HEK293 (cell line): ENCODE measurements at regions not wholly inside any gene's neighbourhood (a gene's known extent, or its start where the extent isn't known, plus 50 kb on each side); places are given as distances from the start of the nearest gene placed in this dataset.

Source experiments
- CTCF ChIA-PET: fragments of 350-600 bp; formaldehyde crosslinking; extraction: SDS; loops from one replicate; lab custom pipeline; 2021; ENCODE audit warnings: antibody characterized with exemption; lab: Yijun Ruan, JAX
- POLR2A ChIA-PET: fragments of 300-600 bp; formaldehyde crosslinking; extraction: SDS; loops from one replicate; lab custom pipeline; 2020; ENCODE audit warnings: antibody characterized with exemption, inconsistent platforms; lab: Yijun Ruan, JAX
- H3K27ac ChIP-seq: fragments of 200-500 bp; sonication (Bioruptor generic); 2 replicates; pipeline ENCODE4 v1.5.1; 2014; ENCODE audit warnings: low read depth, low read length, control low read depth, inconsistent platforms; ENCODE audit errors: extremely low read depth
- H3K36me3 ChIP-seq, 2 experiments: fragments of 200-500 bp in 1 of 2; sonication (Bioruptor generic) in 1 of 2; 1 replicate in 1 of 2; 2 replicates in 1 of 2; pipeline ENCODE4 v1.5.1; 2014 to 2017; ENCODE audit warnings: inconsistent platforms in 2 of 2, low read length in 2 of 2; ENCODE audit not compliant: control insufficient read depth in 2 of 2, insufficient read depth in 1 of 2
- H3K4me1 ChIP-seq: fragments of 200-500 bp; sonication (Bioruptor generic); 2 replicates; pipeline ENCODE4 v1.5.1; 2014; ENCODE audit warnings: mild to moderate bottlenecking, low read length, inconsistent platforms; ENCODE audit not compliant: control insufficient read depth, insufficient read depth
- H3K4me3 ChIP-seq: 2 replicates; pipeline ENCODE4 v1.5.1; 2011; ENCODE audit warnings: low read depth, mild to moderate bottlenecking, control low read depth, low read length, moderate library complexity
- H3K9me3 ChIP-seq: fragments of 200-500 bp; sonication (Bioruptor generic); 2 replicates; pipeline ENCODE4 v1.5.1; 2014; ENCODE audit warnings: low read depth, low read length, inconsistent platforms; ENCODE audit not compliant: control insufficient read depth, insufficient read depth
- BCL11B ChIP-seq: fragments of 450-650 bp; formaldehyde crosslinking; IDR thresholded peaks from 2 replicates; pipeline ENCODE4 v1.5.1; 2016; ENCODE audit warnings: low read depth, missing biosample characterization, missing genetic modification characterization
- GLIS2 ChIP-seq: fragments of 450-650 bp; formaldehyde crosslinking; IDR thresholded peaks from 2 replicates; pipeline ENCODE4 v1.5.1; 2016; ENCODE audit warnings: missing biosample characterization, missing genetic modification characterization
- HOXD13 ChIP-seq: sonication (generic); formaldehyde crosslinking; IDR thresholded peaks from 2 replicates; pipeline ENCODE4 v1.8.0; 2022; ENCODE audit warnings: missing genetic modification reagents, borderline replicate concordance
- KLF10 ChIP-seq: fragments of 450-650 bp; IDR thresholded peaks from 2 replicates; pipeline ENCODE4 v1.5.1; 2018; ENCODE audit warnings: missing biosample characterization, mild to moderate bottlenecking, missing genetic modification characterization
- KLF8 ChIP-seq: fragments of 450-650 bp; formaldehyde crosslinking; IDR thresholded peaks from 2 replicates; pipeline ENCODE4 v1.5.1; 2016; ENCODE audit warnings: missing biosample characterization, missing genetic modification characterization
- OSR2 ChIP-seq: fragments of 450-650 bp; formaldehyde crosslinking; IDR thresholded peaks from 2 replicates; pipeline ENCODE4 v1.5.1; 2016; ENCODE audit warnings: missing biosample characterization, missing genetic modification characterization
- SALL2 ChIP-seq: fragments of 450-650 bp; formaldehyde crosslinking; IDR thresholded peaks from 2 replicates; pipeline ENCODE4 v1.5.0; 2017; ENCODE audit warnings: missing biosample characterization, mild to moderate bottlenecking, missing genetic modification characterization, borderline replicate concordance
- WT1 ChIP-seq: fragments of 450-650 bp; formaldehyde crosslinking; IDR thresholded peaks from 2 replicates; pipeline ENCODE4 v1.5.1; 2016; ENCODE audit warnings: missing biosample characterization, missing genetic modification characterization
- ZBTB21 ChIP-seq: fragments of 450-650 bp; formaldehyde crosslinking; IDR thresholded peaks from 2 replicates; pipeline ENCODE4 v1.5.1; 2017; ENCODE audit warnings: missing biosample characterization, missing genetic modification characterization
- ZBTB48 ChIP-seq: fragments of 450-650 bp; formaldehyde crosslinking; IDR thresholded peaks from 2 replicates; pipeline ENCODE4 v1.5.1; 2016; ENCODE audit warnings: missing biosample characterization, missing genetic modification characterization
- ZFP37 ChIP-seq: fragments of 450-650 bp; formaldehyde crosslinking; IDR thresholded peaks from 2 replicates; pipeline ENCODE4 v1.5.1; 2016; ENCODE audit warnings: missing biosample characterization, missing genetic modification characterization
- ZNF175 ChIP-seq: fragments of 450-650 bp; formaldehyde crosslinking; IDR thresholded peaks from 2 replicates; pipeline ENCODE4 v1.5.1; 2016; ENCODE audit warnings: missing biosample characterization, missing genetic modification characterization
- ZNF211 ChIP-seq: fragments of 450-650 bp; formaldehyde crosslinking; IDR thresholded peaks from 2 replicates; pipeline ENCODE4 v1.5.1; 2016; ENCODE audit warnings: low read depth, missing biosample characterization, missing genetic modification characterization
- ZNF266 ChIP-seq: fragments of 450-650 bp; formaldehyde crosslinking; IDR thresholded peaks from 2 replicates; pipeline ENCODE4 v1.5.1; 2016; ENCODE audit warnings: missing biosample characterization, missing genetic modification characterization, low read depth
- ZNF302 ChIP-seq: fragments of 450-650 bp; formaldehyde crosslinking; IDR thresholded peaks from 2 replicates; pipeline ENCODE4 v1.5.1; 2016; ENCODE audit warnings: missing biosample characterization, missing genetic modification characterization, low read depth
- ZNF311 ChIP-seq: fragments of 450-650 bp; formaldehyde crosslinking; IDR thresholded peaks from 2 replicates; pipeline ENCODE4 v1.5.1; 2017; ENCODE audit warnings: missing biosample characterization, missing genetic modification characterization, borderline replicate concordance
- ZNF501 ChIP-seq: fragments of 450-650 bp; formaldehyde crosslinking; IDR thresholded peaks from 2 replicates; pipeline ENCODE4 v1.5.1; 2016; ENCODE audit warnings: missing biosample characterization, missing genetic modification characterization
- ZNF654 ChIP-seq: fragments of 450-650 bp; formaldehyde crosslinking; IDR thresholded peaks from 2 replicates; pipeline ENCODE4 v1.5.1; 2016; ENCODE audit warnings: low read depth, missing biosample characterization, missing genetic modification characterization
- ZNF660 ChIP-seq: fragments of 450-650 bp; IDR thresholded peaks from 2 replicates; pipeline ENCODE4 v1.5.1; 2018; ENCODE audit warnings: missing biosample characterization, mild to moderate bottlenecking, missing genetic modification characterization
- ZNF670 ChIP-seq: fragments of 450-650 bp; formaldehyde crosslinking; IDR thresholded peaks from 2 replicates; pipeline ENCODE4 v1.5.1; 2016; ENCODE audit warnings: missing biosample characterization, missing genetic modification characterization, low read depth
- ZNF747 ChIP-seq: fragments of 450-650 bp; formaldehyde crosslinking; IDR thresholded peaks from 2 replicates; pipeline ENCODE4 v1.5.1; 2016; ENCODE audit warnings: missing biosample characterization, missing genetic modification characterization
- ZNF776 ChIP-seq: fragments of 450-650 bp; formaldehyde crosslinking; IDR thresholded peaks from 2 replicates; pipeline ENCODE4 v1.5.0; 2017; ENCODE audit warnings: missing biosample characterization, missing genetic modification characterization, borderline replicate concordance
- TF ChIP-seq, protein P1 (sequence below): fragments of 450-650 bp; formaldehyde crosslinking; IDR thresholded peaks from 2 replicates; pipeline ENCODE4 v1.5.1; 2016; ENCODE audit warnings: missing biosample characterization, missing genetic modification characterization
- TF ChIP-seq, protein P2 (sequence below): fragments of 450-650 bp; formaldehyde crosslinking; IDR thresholded peaks from 2 replicates; pipeline ENCODE4 v1.5.1; 2016; ENCODE audit warnings: missing biosample characterization, missing genetic modification characterization
- TF ChIP-seq, protein P3 (sequence below): fragments of 450-650 bp; formaldehyde crosslinking; IDR thresholded peaks from 2 replicates; pipeline ENCODE4 v1.5.1; 2017; ENCODE audit warnings: missing biosample characterization, mild to moderate bottlenecking, missing genetic modification characterization, moderate library complexity
- TF ChIP-seq, protein P4 (sequence below): fragments of 450-650 bp; formaldehyde crosslinking; IDR thresholded peaks from 2 replicates; pipeline ENCODE4 v1.5.0; 2017; ENCODE audit warnings: missing biosample characterization, missing genetic modification characterization, borderline replicate concordance

DNA sequence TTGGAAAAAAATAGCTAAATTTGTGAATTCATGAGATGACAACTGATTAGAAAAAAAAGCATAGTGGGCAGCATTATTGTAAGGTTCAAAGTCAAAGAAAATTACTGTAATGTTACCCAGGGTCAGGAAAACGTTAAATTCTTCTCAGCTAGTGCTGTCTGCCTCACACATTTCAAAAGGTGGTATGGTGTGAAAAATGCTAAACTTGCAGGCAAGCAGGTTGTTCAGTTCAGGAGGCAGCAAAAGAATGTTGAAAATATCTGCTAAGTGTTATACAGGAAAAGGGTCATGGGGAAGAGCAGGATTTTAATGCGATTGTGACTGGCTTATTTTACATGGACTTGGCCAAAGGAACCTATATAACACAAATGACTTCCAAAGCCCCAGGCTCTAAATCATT lies 232.5 kb upstream of the NDST3 start:
- no peak overlapping the region for H3K27ac ChIP-seq
- ChIA-PET CTCF (no interaction called here), POLR2A (no interaction called here)
- no peak overlapping the region for H3K4me3 ChIP-seq
- H3K4me1 ChIP-seq: no peaks in the 10 kb centered on the region
- H3K36me3 ChIP-seq: no peaks in the 10 kb centered on the region
- H3K9me3 ChIP-seq: no peaks in the 10 kb centered on the region
- TF ChIP-seq, protein P1, sequence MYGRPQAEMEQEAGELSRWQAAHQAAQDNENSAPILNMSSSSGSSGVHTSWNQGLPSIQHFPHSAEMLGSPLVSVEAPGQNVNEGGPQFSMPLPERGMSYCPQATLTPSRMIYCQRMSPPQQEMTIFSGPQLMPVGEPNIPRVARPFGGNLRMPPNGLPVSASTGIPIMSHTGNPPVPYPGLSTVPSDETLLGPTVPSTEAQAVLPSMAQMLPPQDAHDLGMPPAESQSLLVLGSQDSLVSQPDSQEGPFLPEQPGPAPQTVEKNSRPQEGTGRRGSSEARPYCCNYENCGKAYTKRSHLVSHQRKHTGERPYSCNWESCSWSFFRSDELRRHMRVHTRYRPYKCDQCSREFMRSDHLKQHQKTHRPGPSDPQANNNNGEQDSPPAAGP (tag by site-specific recombination): no peak
- no peak for TF ChIP-seq ZFP37 (tag by site-specific recombination)
- no peak for TF ChIP-seq ZBTB21 (tag by site-specific recombination)
- TF ChIP-seq, protein P2, sequence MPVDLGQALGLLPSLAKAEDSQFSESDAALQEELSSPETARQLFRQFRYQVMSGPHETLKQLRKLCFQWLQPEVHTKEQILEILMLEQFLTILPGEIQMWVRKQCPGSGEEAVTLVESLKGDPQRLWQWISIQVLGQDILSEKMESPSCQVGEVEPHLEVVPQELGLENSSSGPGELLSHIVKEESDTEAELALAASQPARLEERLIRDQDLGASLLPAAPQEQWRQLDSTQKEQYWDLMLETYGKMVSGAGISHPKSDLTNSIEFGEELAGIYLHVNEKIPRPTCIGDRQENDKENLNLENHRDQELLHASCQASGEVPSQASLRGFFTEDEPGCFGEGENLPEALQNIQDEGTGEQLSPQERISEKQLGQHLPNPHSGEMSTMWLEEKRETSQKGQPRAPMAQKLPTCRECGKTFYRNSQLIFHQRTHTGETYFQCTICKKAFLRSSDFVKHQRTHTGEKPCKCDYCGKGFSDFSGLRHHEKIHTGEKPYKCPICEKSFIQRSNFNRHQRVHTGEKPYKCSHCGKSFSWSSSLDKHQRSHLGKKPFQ (tag by site-specific recombination): no peak
- TF ChIP-seq ZNF311 (tag by site-specific recombination): no peak
- TF ChIP-seq ZNF654 (tag by site-specific recombination): no peak
- no peak for TF ChIP-seq ZNF266 (tag by site-specific recombination)
- TF ChIP-seq SALL2: no peak

DNA sequence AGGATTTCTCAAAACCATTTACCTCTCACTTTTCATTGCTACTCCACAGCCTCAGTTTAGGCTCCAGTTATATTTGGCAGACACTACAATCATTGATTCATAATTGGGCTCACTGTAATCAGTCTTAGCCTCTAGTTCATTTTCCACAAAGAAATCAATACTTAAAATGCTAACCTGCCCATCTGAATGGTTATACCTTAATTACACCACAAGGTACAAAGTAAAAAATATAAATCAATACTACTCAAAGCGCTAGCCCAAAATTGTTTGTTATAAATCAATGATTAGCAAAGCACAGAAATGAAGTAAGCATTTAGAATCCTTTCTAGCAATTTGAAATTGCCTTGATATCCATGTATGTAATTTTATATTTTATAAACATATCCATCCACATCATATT lies 222.6 kb upstream of the NDST3 start:
- ChIA-PET POLR2A (no interaction called here), CTCF (no interaction called here)

DNA sequence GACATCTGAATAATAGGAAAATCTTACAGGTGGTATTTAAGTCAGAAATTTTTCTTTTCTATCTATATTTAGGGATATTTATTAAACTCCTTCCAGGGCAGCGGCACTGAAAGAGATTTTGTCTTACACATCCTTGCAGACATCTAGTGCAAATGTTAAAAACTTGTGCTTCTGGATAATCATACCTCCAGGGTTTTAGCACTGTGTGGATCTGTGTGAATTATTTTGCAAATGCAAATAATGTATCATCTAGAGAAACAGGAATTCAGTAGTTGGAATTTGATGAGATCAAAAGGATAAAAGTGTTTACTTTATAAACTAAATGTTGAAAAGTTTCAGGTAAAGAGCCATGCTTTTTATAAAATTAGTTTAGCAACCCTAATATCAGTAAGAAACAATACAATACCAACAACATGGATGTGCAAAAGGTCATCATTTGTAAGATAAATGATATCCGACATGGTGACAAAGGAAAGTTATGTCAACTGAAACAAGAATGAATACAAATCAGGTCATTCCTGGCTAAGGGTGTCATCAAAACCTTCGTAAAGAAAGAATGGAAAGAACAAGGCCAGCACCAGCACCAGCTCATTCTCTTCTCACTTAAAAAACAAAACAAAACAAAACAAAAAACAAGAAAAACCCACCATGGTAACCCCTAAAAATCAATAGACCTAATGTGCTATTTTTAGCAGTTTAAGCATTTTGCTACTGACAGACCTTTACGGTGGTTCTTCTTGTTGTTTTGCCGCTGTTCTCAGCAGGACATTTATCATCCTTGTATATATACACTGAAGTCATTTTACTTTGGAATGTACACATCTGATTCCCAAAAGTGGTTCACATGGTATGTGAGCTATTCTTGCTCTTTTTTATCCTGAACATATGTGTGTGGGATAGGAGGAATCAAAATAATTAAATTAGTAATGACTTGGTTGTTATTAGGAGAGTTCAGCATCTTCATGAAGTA lies 219.7 kb upstream of the NDST3 start:
- POLR2A ChIA-PET: no interaction called here
- Histone ChIP-seq H3K4me3 (no peak overlapping the region), H3K36me3 (no peaks in the 10 kb centered on the region), H3K9me3 (no peaks in the 10 kb centered on the region), H3K4me1 (no peaks in the 10 kb centered on the region), H3K27ac (no peak overlapping the region)
- CTCF ChIA-PET: interaction anchor here (0.7 kb wide), 1 partner anchor 115 kb away, joined by 3 read pairs; no protein-coding TSS in a partner anchor
- TF ChIP-seq, protein P3, sequence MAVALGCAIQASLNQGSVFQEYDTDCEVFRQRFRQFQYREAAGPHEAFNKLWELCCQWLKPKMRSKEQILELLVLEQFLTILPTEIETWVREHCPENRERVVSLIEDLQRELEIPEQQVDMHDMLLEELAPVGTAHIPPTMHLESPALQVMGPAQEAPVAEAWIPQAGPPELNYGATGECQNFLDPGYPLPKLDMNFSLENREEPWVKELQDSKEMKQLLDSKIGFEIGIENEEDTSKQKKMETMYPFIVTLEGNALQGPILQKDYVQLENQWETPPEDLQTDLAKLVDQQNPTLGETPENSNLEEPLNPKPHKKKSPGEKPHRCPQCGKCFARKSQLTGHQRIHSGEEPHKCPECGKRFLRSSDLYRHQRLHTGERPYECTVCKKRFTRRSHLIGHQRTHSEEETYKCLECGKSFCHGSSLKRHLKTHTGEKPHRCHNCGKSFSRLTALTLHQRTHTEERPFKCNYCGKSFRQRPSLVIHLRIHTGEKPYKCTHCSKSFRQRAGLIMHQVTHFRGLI (tag by site-specific recombination): no peak
- no peak for TF ChIP-seq ZNF776 (tag by site-specific recombination)
- no peak for TF ChIP-seq HOXD13 (CRISPR knock-in tag)
- TF ChIP-seq ZNF670 (tag by site-specific recombination): no peak
- TF ChIP-seq ZBTB48 (tag by site-specific recombination): no peak
- no peak for TF ChIP-seq WT1 (tag by site-specific recombination)
- TF ChIP-seq ZNF501 (tag by site-specific recombination): no peak
- TF ChIP-seq KLF10 (tag by site-specific recombination): no peak
- TF ChIP-seq KLF8 (tag by site-specific recombination): no peak
- TF ChIP-seq OSR2 (tag by site-specific recombination): no peak
- TF ChIP-seq ZNF302 (tag by site-specific recombination): no peak
- TF ChIP-seq ZNF660 (tag by site-specific recombination): no peak
- no peak for TF ChIP-seq ZNF747 (tag by site-specific recombination)
- TF ChIP-seq ZNF211 (tag by site-specific recombination): no peak
- no peak for TF ChIP-seq BCL11B (tag by site-specific recombination)

More for the DNA sequence above, 222.6 kb upstream of the NDST3 start:
- TF ChIP-seq ZNF175 (no peak), GLIS2 (tag by site-specific recombination) (no peak)
- TF ChIP-seq, protein P4, sequence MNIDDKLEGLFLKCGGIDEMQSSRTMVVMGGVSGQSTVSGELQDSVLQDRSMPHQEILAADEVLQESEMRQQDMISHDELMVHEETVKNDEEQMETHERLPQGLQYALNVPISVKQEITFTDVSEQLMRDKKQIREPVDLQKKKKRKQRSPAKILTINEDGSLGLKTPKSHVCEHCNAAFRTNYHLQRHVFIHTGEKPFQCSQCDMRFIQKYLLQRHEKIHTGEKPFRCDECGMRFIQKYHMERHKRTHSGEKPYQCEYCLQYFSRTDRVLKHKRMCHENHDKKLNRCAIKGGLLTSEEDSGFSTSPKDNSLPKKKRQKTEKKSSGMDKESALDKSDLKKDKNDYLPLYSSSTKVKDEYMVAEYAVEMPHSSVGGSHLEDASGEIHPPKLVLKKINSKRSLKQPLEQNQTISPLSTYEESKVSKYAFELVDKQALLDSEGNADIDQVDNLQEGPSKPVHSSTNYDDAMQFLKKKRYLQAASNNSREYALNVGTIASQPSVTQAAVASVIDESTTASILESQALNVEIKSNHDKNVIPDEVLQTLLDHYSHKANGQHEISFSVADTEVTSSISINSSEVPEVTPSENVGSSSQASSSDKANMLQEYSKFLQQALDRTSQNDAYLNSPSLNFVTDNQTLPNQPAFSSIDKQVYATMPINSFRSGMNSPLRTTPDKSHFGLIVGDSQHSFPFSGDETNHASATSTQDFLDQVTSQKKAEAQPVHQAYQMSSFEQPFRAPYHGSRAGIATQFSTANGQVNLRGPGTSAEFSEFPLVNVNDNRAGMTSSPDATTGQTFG (tag by site-specific recombination): no peak
- Histone ChIP-seq H3K36me3 (no peaks in the 10 kb centered on the region), H3K4me3 (no peak overlapping the region), H3K27ac (no peak overlapping the region), H3K4me1 (no peaks in the 10 kb centered on the region), H3K9me3 (no peaks in the 10 kb centered on the region)
